Body of pancreas (tissue), 4 donors: ENCODE measurements at regions not wholly inside any gene's neighbourhood (a gene's known extent, or its start where the extent isn't known, plus 50 kb on each side); places are given as distances from the start of the nearest gene placed in this dataset.

Source experiments
- POLR2A ChIP-seq, 3 donors: fragments of 450-650 bp; IDR thresholded peaks; one replicate each; pipeline ENCODE4 v1.6.1; 2016; ENCODE audit warnings: antibody characterized with exemption in 3 of 3, mild to moderate bottlenecking in 2 of 3
- TF ChIP-seq, protein P1 (sequence below), 7 experiments: fragments of 450-650 bp in 4 of 7; fragments of 200-600 bp in 3 of 7; sonication (generic) in 3 of 7; IDR thresholded peaks; one replicate each; pipeline ENCODE4 v1.5.1; 2016 to 2019; ENCODE audit warnings: antibody characterized with exemption in 7 of 7

DNA sequence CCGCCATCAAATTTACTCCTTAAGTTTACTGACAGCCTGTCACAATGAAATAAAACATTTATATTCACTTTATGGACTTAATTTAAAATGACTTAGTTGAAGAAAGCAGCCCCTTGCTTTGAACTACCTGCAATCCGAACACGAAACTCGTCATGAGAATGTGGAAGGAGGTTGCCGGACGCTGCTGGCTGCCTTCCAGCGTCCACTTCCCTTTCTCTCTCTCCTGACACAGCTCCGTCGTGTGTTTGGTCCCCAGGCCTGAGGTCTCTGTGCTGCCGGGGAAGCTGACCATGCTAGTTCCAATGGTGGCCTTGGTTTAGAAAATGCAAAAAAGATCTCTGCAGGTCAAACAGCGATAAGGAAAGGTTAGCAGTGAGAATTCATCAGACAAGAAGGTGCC lies 519.7 kb downstream of the CDH26 start:
- TF ChIP-seq, protein P1, sequence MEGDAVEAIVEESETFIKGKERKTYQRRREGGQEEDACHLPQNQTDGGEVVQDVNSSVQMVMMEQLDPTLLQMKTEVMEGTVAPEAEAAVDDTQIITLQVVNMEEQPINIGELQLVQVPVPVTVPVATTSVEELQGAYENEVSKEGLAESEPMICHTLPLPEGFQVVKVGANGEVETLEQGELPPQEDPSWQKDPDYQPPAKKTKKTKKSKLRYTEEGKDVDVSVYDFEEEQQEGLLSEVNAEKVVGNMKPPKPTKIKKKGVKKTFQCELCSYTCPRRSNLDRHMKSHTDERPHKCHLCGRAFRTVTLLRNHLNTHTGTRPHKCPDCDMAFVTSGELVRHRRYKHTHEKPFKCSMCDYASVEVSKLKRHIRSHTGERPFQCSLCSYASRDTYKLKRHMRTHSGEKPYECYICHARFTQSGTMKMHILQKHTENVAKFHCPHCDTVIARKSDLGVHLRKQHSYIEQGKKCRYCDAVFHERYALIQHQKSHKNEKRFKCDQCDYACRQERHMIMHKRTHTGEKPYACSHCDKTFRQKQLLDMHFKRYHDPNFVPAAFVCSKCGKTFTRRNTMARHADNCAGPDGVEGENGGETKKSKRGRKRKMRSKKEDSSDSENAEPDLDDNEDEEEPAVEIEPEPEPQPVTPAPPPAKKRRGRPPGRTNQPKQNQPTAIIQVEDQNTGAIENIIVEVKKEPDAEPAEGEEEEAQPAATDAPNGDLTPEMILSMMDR (IDR thresholded peaks at IDR 0.05), result no peak
- no peak for TF ChIP-seq POLR2A (IDR thresholded peaks at IDR 0.05)
